Naive thymus-derived CD8-positive, alpha-beta T cell (primary cell): ENCODE measurements at regions not wholly inside any gene's neighbourhood (a gene's known extent, or its start where the extent isn't known, plus 50 kb on each side); places are given as distances from the start of the nearest gene placed in this dataset.

Experiments
- ATAC-seq, 2 donors: fragments of 150-1000 bp; cut with Tn5 transposase in 1 of 2; sonication (Bioruptor Pico), chemical (Tn5 transposase) in 1 of 2; 1 replicate in 1 of 2; 2 replicates in 1 of 2; pipeline ENCODE4 v1.10.0; 2021; ENCODE audit warnings: mild to moderate bottlenecking in 2 of 2, moderate library complexity in 2 of 2
- POLR2A ChIA-PET: fragments of 350-600 bp; sonication (Branson Sonifier 250); formaldehyde crosslinking; loops from one replicate; lab custom pipeline; 2021; ENCODE audit warnings: antibody characterized with exemption; lab: Charles Lee
- DNase-seq, 10 donors: peaks; one replicate each; pipeline versions ENCODE4 v3.0.0 to v3.0.0-alpha.2; 2020 to 2022
- H3K27ac Mint-ChIP-seq, 10 donors: one replicate each; pipeline ENCODE4 v1.8.0; 2020 to 2022; ENCODE audit warnings: mild to moderate bottlenecking in 10 of 10, mixed read lengths in 10 of 10, moderate library complexity in 4 of 10, inconsistent platforms in 1 of 10
- H3K27me3 Mint-ChIP-seq, 5 donors: one replicate each; pipeline ENCODE4 v1.8.0; 2021 to 2022; ENCODE audit warnings: mixed read lengths in 5 of 5
- H3K36me3 Mint-ChIP-seq, 3 donors: one replicate each; pipeline ENCODE4 v1.8.0; 2020 to 2022; ENCODE audit warnings: mixed read lengths in 3 of 3, mild to moderate bottlenecking in 2 of 3, inconsistent platforms in 1 of 3
- H3K4me1 Mint-ChIP-seq, 4 donors: one replicate each; pipeline ENCODE4 v1.8.0; 2021 to 2022; ENCODE audit warnings: mixed read lengths in 4 of 4
- H3K4me3 Mint-ChIP-seq, 10 donors: one replicate each; pipeline ENCODE4 v1.8.0; 2020 to 2022; ENCODE audit warnings: mild to moderate bottlenecking in 10 of 10, mixed read lengths in 10 of 10, moderate library complexity in 6 of 10, inconsistent platforms in 1 of 10
- H3K9me3 Mint-ChIP-seq, 9 donors: one replicate each; pipeline ENCODE4 v1.8.0; 2020 to 2022; ENCODE audit warnings: mixed read lengths in 9 of 9, mild to moderate bottlenecking in 3 of 9, inconsistent platforms in 1 of 9, moderate library complexity in 1 of 9

- Mint-ChIP-seq H3K4me3 (no peak overlapping the region), H3K27ac (no peak overlapping the region), H3K27me3 (no peaks in the 10 kb centered on the region), H3K4me1 (no peaks in the 10 kb centered on the region), H3K36me3 (no peaks in the 10 kb centered on the region), H3K9me3 (peaks cover 0 to 10% (median 1%) of the 10 kb centered on the region in 9 donors)
- no peak for DNase-seq
- POLR2A ChIA-PET, result no interaction called here
- no peak for ATAC-seq
Measured at GRCh38 chr20:22001886-22002285, 296.4 kb downstream of the PAX1 start.

GRCh38 chr20:21995461-21995860 lies 290.0 kb downstream of the PAX1 start:
- Mint-ChIP-seq H3K4me1 (no peaks in the 10 kb centered on the region), H3K27ac (no peak overlapping the region), H3K27me3 (no peaks in the 10 kb centered on the region), H3K9me3 (peaks cover 0 to 15% (median 2%) of the 10 kb centered on the region in 9 donors), H3K4me3 (no peak overlapping the region), H3K36me3 (no peaks in the 10 kb centered on the region)
- DNase-seq, result no peak
- POLR2A ChIA-PET, result no interaction called here
- no peak for ATAC-seq

GRCh38 chr20:21994203-21994602 lies 288.7 kb downstream of the PAX1 start:
- H3K4me3 Mint-ChIP-seq, result no peak overlapping the region
- no peaks in the 10 kb centered on the region for H3K27me3 Mint-ChIP-seq
- no peaks in the 10 kb centered on the region for H3K36me3 Mint-ChIP-seq
- no peak for ATAC-seq
- H3K27ac Mint-ChIP-seq, result no peak overlapping the region
- DNase-seq, result no peak
- no peaks in the 10 kb centered on the region for H3K4me1 Mint-ChIP-seq
- POLR2A ChIA-PET, result no interaction called here
- H3K9me3 Mint-ChIP-seq, result peaks cover 0 to 16% (median 4%) of the 10 kb centered on the region in 9 donors

- POLR2A ChIA-PET, result no interaction called here
- Mint-ChIP-seq H3K4me1 (peaks cover 0 to 3% (median 0%) of the 10 kb centered on the region in 4 donors), H3K4me3 (no peak overlapping the region), H3K27me3 (no peaks in the 10 kb centered on the region), H3K9me3 (peaks cover 0 to 42% (median 11%) of the 10 kb centered on the region in 9 donors), H3K36me3 (no peaks in the 10 kb centered on the region), H3K27ac (no peak overlapping the region)
- DNase-seq, result no peak
- no peak for ATAC-seq
Measured at GRCh38 chr20:21982559-21982958, 277.1 kb downstream of the PAX1 start.

GRCh38 chr20:21981597-21982344 lies 276.3 kb downstream of the PAX1 start:
- Mint-ChIP-seq H3K27me3 (no peaks in the 10 kb centered on the region), H3K36me3 (peaks cover 0 to 3% (median 0%) of the 10 kb centered on the region in 3 donors), H3K4me1 (peaks cover 0 to 3% (median 0%) of the 10 kb centered on the region in 4 donors), H3K9me3 (peaks cover 0 to 42% (median 11%) of the 10 kb centered on the region in 9 donors), H3K4me3 (no peak overlapping the region), H3K27ac (no peak overlapping the region)
- ATAC-seq (no peak), DNase-seq (no peak)
- POLR2A ChIA-PET, result no interaction called here

- H3K27me3 Mint-ChIP-seq, result no peaks in the 10 kb centered on the region
- no peak for ATAC-seq
Measured at GRCh38 chr20:21981179-21981578, 275.7 kb downstream of the PAX1 start.

GRCh38 chr20:21971436-21971835 lies 266.0 kb downstream of the PAX1 start:
- no peaks in the 10 kb centered on the region for H3K4me1 Mint-ChIP-seq
- DNase-seq, result no peak
- ATAC-seq, result no peak
- no peak overlapping the region for H3K27ac Mint-ChIP-seq
- POLR2A ChIA-PET, result interaction anchor here (0.5 kb wide), 1 partner anchor 115 kb away, joined by 4 read pairs; no protein-coding TSS in a partner anchor
- H3K27me3 Mint-ChIP-seq, result no peaks in the 10 kb centered on the region
- H3K9me3 Mint-ChIP-seq, result peaks cover 0 to 22% (median 9%) of the 10 kb centered on the region in 9 donors
- H3K4me3 Mint-ChIP-seq, result no peak overlapping the region
- no peaks in the 10 kb centered on the region for H3K36me3 Mint-ChIP-seq

More at GRCh38 chr20:21981179-21981578, 275.7 kb downstream of the PAX1 start:
- peaks cover 0 to 3% (median 0%) of the 10 kb centered on the region in 3 donors for H3K36me3 Mint-ChIP-seq
- H3K4me1 Mint-ChIP-seq, result peaks cover 0 to 3% (median 0%) of the 10 kb centered on the region in 4 donors
- H3K27ac Mint-ChIP-seq, result no peak overlapping the region
- POLR2A ChIA-PET, result no interaction called here
- no peak for DNase-seq
- no peak overlapping the region for H3K4me3 Mint-ChIP-seq
- peaks cover 0 to 42% (median 12%) of the 10 kb centered on the region in 9 donors for H3K9me3 Mint-ChIP-seq

- POLR2A ChIA-PET, result no interaction called here
- Mint-ChIP-seq H3K4me3 (no peak overlapping the region), H3K9me3 (peaks cover 0 to 11% (median 5%) of the 10 kb centered on the region in 9 donors), H3K4me1 (no peaks in the 10 kb centered on the region), H3K27ac (no peak overlapping the region), H3K36me3 (peaks cover 0 to 1% (median 0%) of the 10 kb centered on the region in 3 donors), H3K27me3 (no peaks in the 10 kb centered on the region)
- ATAC-seq (no peak), DNase-seq (no peak)
Measured at GRCh38 chr20:21968486-21968885, 263.0 kb downstream of the PAX1 start.

- ATAC-seq (no peak), DNase-seq (no peak)
- no peak overlapping the region for H3K27ac Mint-ChIP-seq
- H3K9me3 Mint-ChIP-seq, result peaks cover 0 to 15% (median 4%) of the 10 kb centered on the region in 9 donors
- POLR2A ChIA-PET, result no interaction called here
- H3K36me3 Mint-ChIP-seq, result peaks cover 0 to 8% (median 0%) of the 10 kb centered on the region in 3 donors
- no peaks in the 10 kb centered on the region for H3K4me1 Mint-ChIP-seq
- H3K27me3 Mint-ChIP-seq, result no peaks in the 10 kb centered on the region
- H3K4me3 Mint-ChIP-seq, result no peak overlapping the region
Measured at GRCh38 chr20:21967481-21967880, 262.0 kb downstream of the PAX1 start.

GRCh38 chr20:21956591-21956990 lies 251.1 kb downstream of the PAX1 start:
- POLR2A ChIA-PET, result no interaction called here
- ATAC-seq (no peak), DNase-seq (no peak)
- Mint-ChIP-seq H3K4me1 (no peaks in the 10 kb centered on the region), H3K27ac (no peak overlapping the region), H3K36me3 (peaks cover 0 to 4% (median 0%) of the 10 kb centered on the region in 3 donors), H3K27me3 (no peaks in the 10 kb centered on the region), H3K9me3 (peaks cover 0 to 19% (median 11%) of the 10 kb centered on the region in 9 donors), H3K4me3 (no peak overlapping the region)

GRCh38 chr20:21947406-21947805 lies 241.9 kb downstream of the PAX1 start:
- ATAC-seq (no peak), DNase-seq (no peak)
- no peaks in the 10 kb centered on the region for H3K36me3 Mint-ChIP-seq
- POLR2A ChIA-PET, result no interaction called here
- H3K9me3 Mint-ChIP-seq, result peaks cover 0 to 27% (median 7%) of the 10 kb centered on the region in 9 donors
- H3K27ac Mint-ChIP-seq, result no peak overlapping the region
- peaks cover 0 to 4% (median 0%) of the 10 kb centered on the region in 5 donors for H3K27me3 Mint-ChIP-seq
- H3K4me1 Mint-ChIP-seq, result no peaks in the 10 kb centered on the region
- H3K4me3 Mint-ChIP-seq, result no peak overlapping the region

- DNase-seq, result no peak
- POLR2A ChIA-PET, result no interaction called here
- Mint-ChIP-seq H3K9me3 (peaks cover 0 to 21% (median 7%) of the 10 kb centered on the region in 9 donors), H3K4me1 (no peaks in the 10 kb centered on the region), H3K27ac (no peak overlapping the region), H3K4me3 (no peak overlapping the region), H3K27me3 (peaks cover 0 to 4% (median 0%) of the 10 kb centered on the region in 5 donors), H3K36me3 (no peaks in the 10 kb centered on the region)
- no peak for ATAC-seq
Measured at GRCh38 chr20:21944227-21944626, 238.8 kb downstream of the PAX1 start.

GRCh38 chr20:21941941-21942805 lies 236.7 kb downstream of the PAX1 start:
- Mint-ChIP-seq H3K4me3 (no peak overlapping the region), H3K36me3 (no peaks in the 10 kb centered on the region), H3K27ac (no peak overlapping the region), H3K4me1 (no peaks in the 10 kb centered on the region), H3K27me3 (peaks cover 0 to 4% (median 0%) of the 10 kb centered on the region in 5 donors), H3K9me3 (peaks cover 0 to 21% (median 6%) of the 10 kb centered on the region in 9 donors)
- ATAC-seq (no peak), DNase-seq (no peak)
- POLR2A ChIA-PET, result no interaction called here
